ENCODE measurements at regions not wholly inside any gene's neighbourhood (a gene's known extent, or its start where the extent isn't known, plus 50 kb on each side); places are given as distances from the start of the nearest gene placed in this dataset.

DNA sequence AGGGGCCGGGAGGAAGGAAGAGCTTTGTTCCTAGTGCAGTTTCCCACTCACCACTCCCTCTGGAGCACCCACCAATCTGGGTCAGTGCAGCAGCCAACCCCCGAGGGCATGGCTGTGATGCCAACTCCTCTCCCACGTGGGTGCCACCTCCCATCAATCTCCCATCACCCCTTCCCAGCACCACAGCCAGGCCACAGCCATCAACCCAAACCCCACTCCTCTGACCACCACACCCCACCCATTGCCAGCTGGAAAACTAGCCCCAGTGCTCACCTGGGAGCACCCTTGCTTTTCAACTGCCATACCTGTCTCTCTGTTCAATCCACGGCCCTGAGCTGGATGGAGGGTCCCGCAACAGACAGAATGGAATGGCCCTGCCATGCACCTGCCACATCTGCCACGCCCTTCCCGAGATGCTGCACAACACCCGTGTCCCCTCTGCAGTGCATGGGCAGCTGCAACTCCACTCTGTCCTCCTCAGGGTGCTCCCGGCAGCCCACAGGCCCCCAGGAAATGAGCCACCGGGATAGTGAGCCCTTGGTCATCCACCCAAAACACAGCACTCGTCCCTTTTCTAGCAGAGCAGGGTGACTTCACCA lies 112.4 kb upstream of the ID2 start:
- no TSS peak for BruUV-seq (replicated peaks)
- DNase-seq (ENCODE audit: low read depth, low spot score) (no peak), ATAC-seq (no peak)
- Histone ChIP-seq H3K79me2 (ENCODE audit: insufficient read depth, low read length) (no peaks in the 10 kb centered on the region), H3K9me2 (ENCODE audit: insufficient read depth) (no peaks in the 10 kb centered on the region), H2AFZ (ENCODE audit: low read depth, low read length, poor library complexity, severe bottlenecking) (no peak overlapping the region), H3K36me3 (ENCODE audit: control insufficient read depth in 1 of 2, insufficient read depth in 2 of 2, low read length in 2 of 2) (no peaks in the 10 kb centered on the region), H3K4me3 (replicated peaks in 1 of 2; ENCODE audit: low read depth in 1 of 2, low read length in 2 of 2) (no peak overlapping the region), H3K9ac (ENCODE audit: low read length) (no peak overlapping the region), H3K9me3 (ENCODE audit: control insufficient read depth in 1 of 2, insufficient read depth in 1 of 2, low read depth in 1 of 2, low read length in 2 of 2) (no peaks in the 10 kb centered on the region), H3K4me2 (ENCODE audit: low read length) (no peak overlapping the region), H3K27ac (ENCODE audit: low read depth, low read length) (no peak overlapping the region), H3K27me3 (ENCODE audit: insufficient read depth, low read length) (no peaks in the 10 kb centered on the region), H3K4me1 (ENCODE audit: control insufficient read depth in 1 of 2, insufficient read depth in 2 of 2, low read length in 2 of 2) (no peaks in the 10 kb centered on the region), H4K20me1 (ENCODE audit: insufficient read depth) (no peaks in the 10 kb centered on the region)
- ChIA-PET CTCF (no interaction called here), RAD21 (ENCODE audit: low non-redundant PET in 1 of 2, low total read pairs in 2 of 2, uncharacterized antibody in 2 of 2, unreplicated experiment in 2 of 2) (no interaction called here), POLR2A (no interaction called here)
- TF ChIP-seq, protein P1, sequence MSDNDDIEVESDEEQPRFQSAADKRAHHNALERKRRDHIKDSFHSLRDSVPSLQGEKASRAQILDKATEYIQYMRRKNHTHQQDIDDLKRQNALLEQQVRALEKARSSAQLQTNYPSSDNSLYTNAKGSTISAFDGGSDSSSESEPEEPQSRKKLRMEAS (IDR thresholded peaks at IDR 0.05), result no peak
- TF ChIP-seq RAD21 (IDR thresholded peaks at IDR 0.05; ENCODE audit: low read depth), result no peak
- no peak for TF ChIP-seq CBX3 (IDR thresholded peaks at IDR 0.05; ENCODE audit: low read depth)
- no peak for TF ChIP-seq EGR1 (IDR thresholded peaks at IDR 0.05; ENCODE audit: low read depth)
- intact Hi-C loops (cut with micrococcal nuclease), result no loop called here

DNA sequence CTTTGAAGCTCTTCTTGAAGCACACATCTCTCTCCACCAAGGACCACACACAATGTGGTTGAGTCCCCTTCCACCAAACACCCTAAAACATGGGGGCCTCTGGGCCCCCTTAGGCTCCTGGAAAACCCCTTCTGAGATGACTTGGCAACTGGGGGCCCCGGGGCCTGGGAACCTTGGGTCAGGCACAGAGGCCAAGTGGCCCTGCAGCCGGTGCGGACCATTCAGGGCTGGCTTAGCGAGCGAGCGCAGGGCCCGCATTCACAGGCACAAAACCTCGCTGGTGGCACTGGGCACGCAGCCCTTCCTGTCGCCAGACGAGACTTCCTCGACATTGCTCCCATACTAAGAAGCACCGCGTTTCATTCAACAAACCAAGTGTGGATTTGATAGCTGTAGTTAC lies 111.2 kb upstream of the ID2 start:
- Histone ChIP-seq H3K9me3 (ENCODE audit: control insufficient read depth in 1 of 2, insufficient read depth in 1 of 2, low read depth in 1 of 2, low read length in 2 of 2) (no peaks in the 10 kb centered on the region), H3K4me3 (replicated peaks in 1 of 2; ENCODE audit: low read depth in 1 of 2, low read length in 2 of 2) (no peak overlapping the region), H3K4me2 (ENCODE audit: low read length) (no peak overlapping the region), H4K20me1 (ENCODE audit: insufficient read depth) (no peaks in the 10 kb centered on the region), H3K4me1 (ENCODE audit: control insufficient read depth in 1 of 2, insufficient read depth in 2 of 2, low read length in 2 of 2) (no peaks in the 10 kb centered on the region), H3K36me3 (ENCODE audit: control insufficient read depth in 1 of 2, insufficient read depth in 2 of 2, low read length in 2 of 2) (no peaks in the 10 kb centered on the region), H3K9ac (ENCODE audit: low read length) (no peak overlapping the region), H3K27me3 (ENCODE audit: insufficient read depth, low read length) (no peaks in the 10 kb centered on the region), H2AFZ (ENCODE audit: low read depth, low read length, poor library complexity, severe bottlenecking) (no peak overlapping the region), H3K27ac (ENCODE audit: low read depth, low read length) (no peak overlapping the region), H3K79me2 (ENCODE audit: insufficient read depth, low read length) (no peaks in the 10 kb centered on the region), H3K9me2 (ENCODE audit: insufficient read depth) (no peaks in the 10 kb centered on the region)
- ChIA-PET RAD21 (ENCODE audit: low non-redundant PET in 1 of 2, low total read pairs in 2 of 2, uncharacterized antibody in 2 of 2, unreplicated experiment in 2 of 2) (no interaction called here), POLR2A (no interaction called here), CTCF (no interaction called here)
- ATAC-seq (no peak), DNase-seq (ENCODE audit: low read depth, low spot score) (no peak)
- BruUV-seq (replicated peaks), result no TSS peak
- intact Hi-C loops (cut with micrococcal nuclease), result no loop called here
- no peak for TF ChIP-seq ZFX (IDR thresholded peaks at IDR 0.05)
- TF ChIP-seq, protein P2, sequence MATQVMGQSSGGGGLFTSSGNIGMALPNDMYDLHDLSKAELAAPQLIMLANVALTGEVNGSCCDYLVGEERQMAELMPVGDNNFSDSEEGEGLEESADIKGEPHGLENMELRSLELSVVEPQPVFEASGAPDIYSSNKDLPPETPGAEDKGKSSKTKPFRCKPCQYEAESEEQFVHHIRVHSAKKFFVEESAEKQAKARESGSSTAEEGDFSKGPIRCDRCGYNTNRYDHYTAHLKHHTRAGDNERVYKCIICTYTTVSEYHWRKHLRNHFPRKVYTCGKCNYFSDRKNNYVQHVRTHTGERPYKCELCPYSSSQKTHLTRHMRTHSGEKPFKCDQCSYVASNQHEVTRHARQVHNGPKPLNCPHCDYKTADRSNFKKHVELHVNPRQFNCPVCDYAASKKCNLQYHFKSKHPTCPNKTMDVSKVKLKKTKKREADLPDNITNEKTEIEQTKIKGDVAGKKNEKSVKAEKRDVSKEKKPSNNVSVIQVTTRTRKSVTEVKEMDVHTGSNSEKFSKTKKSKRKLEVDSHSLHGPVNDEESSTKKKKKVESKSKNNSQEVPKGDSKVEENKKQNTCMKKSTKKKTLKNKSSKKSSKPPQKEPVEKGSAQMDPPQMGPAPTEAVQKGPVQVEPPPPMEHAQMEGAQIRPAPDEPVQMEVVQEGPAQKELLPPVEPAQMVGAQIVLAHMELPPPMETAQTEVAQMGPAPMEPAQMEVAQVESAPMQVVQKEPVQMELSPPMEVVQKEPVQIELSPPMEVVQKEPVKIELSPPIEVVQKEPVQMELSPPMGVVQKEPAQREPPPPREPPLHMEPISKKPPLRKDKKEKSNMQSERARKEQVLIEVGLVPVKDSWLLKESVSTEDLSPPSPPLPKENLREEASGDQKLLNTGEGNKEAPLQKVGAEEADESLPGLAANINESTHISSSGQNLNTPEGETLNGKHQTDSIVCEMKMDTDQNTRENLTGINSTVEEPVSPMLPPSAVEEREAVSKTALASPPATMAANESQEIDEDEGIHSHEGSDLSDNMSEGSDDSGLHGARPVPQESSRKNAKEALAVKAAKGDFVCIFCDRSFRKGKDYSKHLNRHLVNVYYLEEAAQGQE (IDR thresholded peaks at IDR 0.05; ENCODE audit: low read depth), result no peak
- TF ChIP-seq CBX3 (IDR thresholded peaks at IDR 0.05; ENCODE audit: low read depth), result no peak
- TF ChIP-seq POLR2A (IDR thresholded peaks at IDR 0.05; ENCODE audit: borderline replicate concordance, extremely low read depth, insufficient read depth, insufficient read length), result no peak
- TF ChIP-seq EZH2 (IDR thresholded peaks at IDR 0.05), result no peak
- no peak for TF ChIP-seq EZH2phosphoT487 (IDR thresholded peaks at IDR 0.05; ENCODE audit: borderline replicate concordance)
- TF ChIP-seq POLR2AphosphoS5 (IDR thresholded peaks at IDR 0.05; ENCODE audit: low read depth, low read length), result no peak
- no peak for TF ChIP-seq SP1 (IDR thresholded peaks at IDR 0.05; ENCODE audit: low read depth)
- TF ChIP-seq, protein P1 (IDR thresholded peaks at IDR 0.05), result no peak
- TF ChIP-seq SRF (IDR thresholded peaks at IDR 0.05; ENCODE audit: low read depth), result no peak
- no peak for TF ChIP-seq JUND (IDR thresholded peaks at IDR 0.05)
- TF ChIP-seq ZNF274 (IDR thresholded peaks at IDR 0.05; ENCODE audit: low read depth, low read length), result no peak
- TF ChIP-seq, protein P3, sequence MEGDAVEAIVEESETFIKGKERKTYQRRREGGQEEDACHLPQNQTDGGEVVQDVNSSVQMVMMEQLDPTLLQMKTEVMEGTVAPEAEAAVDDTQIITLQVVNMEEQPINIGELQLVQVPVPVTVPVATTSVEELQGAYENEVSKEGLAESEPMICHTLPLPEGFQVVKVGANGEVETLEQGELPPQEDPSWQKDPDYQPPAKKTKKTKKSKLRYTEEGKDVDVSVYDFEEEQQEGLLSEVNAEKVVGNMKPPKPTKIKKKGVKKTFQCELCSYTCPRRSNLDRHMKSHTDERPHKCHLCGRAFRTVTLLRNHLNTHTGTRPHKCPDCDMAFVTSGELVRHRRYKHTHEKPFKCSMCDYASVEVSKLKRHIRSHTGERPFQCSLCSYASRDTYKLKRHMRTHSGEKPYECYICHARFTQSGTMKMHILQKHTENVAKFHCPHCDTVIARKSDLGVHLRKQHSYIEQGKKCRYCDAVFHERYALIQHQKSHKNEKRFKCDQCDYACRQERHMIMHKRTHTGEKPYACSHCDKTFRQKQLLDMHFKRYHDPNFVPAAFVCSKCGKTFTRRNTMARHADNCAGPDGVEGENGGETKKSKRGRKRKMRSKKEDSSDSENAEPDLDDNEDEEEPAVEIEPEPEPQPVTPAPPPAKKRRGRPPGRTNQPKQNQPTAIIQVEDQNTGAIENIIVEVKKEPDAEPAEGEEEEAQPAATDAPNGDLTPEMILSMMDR (IDR thresholded peaks at IDR 0.05 in 2 of 3, conservative IDR thresholded peaks at IDR 0.05 in 1 of 3; ENCODE audit: borderline replicate concordance in 1 of 3, insufficient read depth in 1 of 3, low read depth in 2 of 3, low read length in 2 of 3), result no peak
- no peak for TF ChIP-seq ELF1 (IDR thresholded peaks at IDR 0.05; ENCODE audit: borderline replicate concordance, low read depth)
- TF ChIP-seq RAD21 (IDR thresholded peaks at IDR 0.05; ENCODE audit: low read depth), result no peak
